HUES6 (cell line): ENCODE measurements at regions not wholly inside any gene's neighbourhood (a gene's known extent, or its start where the extent isn't known, plus 50 kb on each side); places are given as distances from the start of the nearest gene placed in this dataset.

ENCODE experiments used
- H3K27ac ChIP-seq: 2 replicates; pipeline ENCODE4 v1.7.0; 2013; ENCODE audit warnings: low read depth, mild to moderate bottlenecking, low read length, inconsistent platforms
- H3K27me3 ChIP-seq: 2 replicates; pipeline ENCODE4 v1.6.1; 2013; ENCODE audit warnings: low read length; ENCODE audit not compliant: control insufficient read depth, insufficient read depth
- H3K36me3 ChIP-seq: 2 replicates; pipeline ENCODE4 v1.6.1; 2013; ENCODE audit warnings: low read length; ENCODE audit not compliant: control insufficient read depth, insufficient read depth
- H3K4me1 ChIP-seq: 2 replicates; pipeline ENCODE4 v1.6.1; 2013; ENCODE audit warnings: low read length; ENCODE audit not compliant: control insufficient read depth, insufficient read depth
- H3K4me3 ChIP-seq: 2 replicates; pipeline ENCODE4 v1.5.1; 2013; ENCODE audit warnings: low read depth, low read length
- H3K9ac ChIP-seq: one replicate; pipeline ENCODE4 v1.6.1; 2013; ENCODE audit warnings: mild to moderate bottlenecking, low read length
- H3K9me3 ChIP-seq: 2 replicates; pipeline ENCODE4 v1.6.1; 2013; ENCODE audit warnings: low read depth, low read length; ENCODE audit not compliant: control insufficient read depth, insufficient read depth

DNA sequence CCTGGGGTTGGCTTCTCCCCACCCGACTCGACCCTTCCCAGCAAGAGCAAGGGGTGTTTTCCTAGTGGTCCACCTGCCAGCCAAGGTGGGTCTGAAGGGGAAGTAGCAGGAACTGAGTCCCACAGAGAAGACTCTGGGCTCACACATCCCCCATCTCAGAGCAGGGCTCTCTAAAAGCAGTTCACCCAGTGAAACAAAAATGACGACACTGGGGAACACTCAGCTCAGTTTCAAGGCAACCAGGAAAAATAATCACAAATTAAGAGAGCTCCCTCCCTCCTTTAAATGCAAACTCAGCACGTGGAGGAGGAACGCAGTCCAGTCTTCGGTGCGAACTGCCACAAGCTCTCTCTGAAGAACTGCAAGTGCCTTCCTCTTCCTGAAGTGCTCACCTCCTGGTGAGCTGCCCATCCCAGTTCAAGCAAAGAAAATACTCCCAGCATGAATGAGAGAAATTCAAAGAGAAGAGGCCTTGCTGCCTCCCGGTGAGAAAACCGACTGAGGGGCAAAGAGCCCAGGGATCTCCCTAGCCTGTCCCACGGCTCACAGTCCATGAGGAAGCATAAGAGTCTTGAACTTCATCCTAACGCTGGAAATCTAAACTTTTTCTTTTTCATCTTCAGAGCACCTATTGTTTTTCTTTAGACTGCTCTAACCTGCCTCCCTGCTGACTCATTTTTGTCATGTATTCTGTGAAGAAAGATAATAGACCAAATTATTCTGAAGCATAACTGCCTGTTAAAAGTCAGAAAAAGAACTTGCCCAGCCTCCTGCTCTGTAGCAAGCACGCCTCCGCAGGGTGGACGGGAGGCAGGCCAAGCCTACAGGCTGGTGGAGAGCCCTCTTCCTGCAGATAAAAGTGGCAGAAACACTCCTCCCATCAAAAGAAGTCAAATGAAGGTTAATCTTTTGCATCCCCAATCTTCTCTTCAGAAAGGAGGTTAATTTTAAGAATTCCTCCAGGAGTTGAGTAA lies 281.4 kb downstream of the HHIPL2 start:
- no peaks in the 10 kb centered on the region for H3K36me3 ChIP-seq
- no peak overlapping the region for H3K9ac ChIP-seq

DNA sequence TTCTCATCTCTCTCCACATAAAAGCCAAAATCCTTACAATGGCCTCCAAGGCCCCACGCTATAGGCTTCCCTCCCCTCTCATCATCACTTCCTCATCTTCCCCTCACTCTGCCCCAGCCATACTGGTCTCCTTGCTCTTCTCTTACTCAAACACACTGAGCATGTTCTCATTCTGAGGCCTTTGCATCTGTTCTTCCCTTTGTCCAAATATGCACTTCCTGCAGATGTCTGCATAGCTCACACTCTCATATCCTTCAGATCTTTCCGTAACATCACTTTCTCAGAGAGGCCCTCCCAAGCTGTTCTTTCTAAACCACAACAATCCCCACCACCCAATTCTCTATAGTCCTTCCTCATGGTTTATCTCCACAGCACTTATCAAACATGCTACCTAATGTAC lies 284.1 kb downstream of the HHIPL2 start:
- Histone ChIP-seq H3K27ac (no peak overlapping the region), H3K9me3 (no peaks in the 10 kb centered on the region), H3K4me1 (peaks cover 21% of the 10 kb centered on the region), H3K36me3 (no peaks in the 10 kb centered on the region), H3K27me3 (no peaks in the 10 kb centered on the region), H3K4me3 (no peak overlapping the region), H3K9ac (no peak overlapping the region)

More for the DNA sequence above, 281.4 kb downstream of the HHIPL2 start:
- Histone ChIP-seq H3K9me3 (no peaks in the 10 kb centered on the region), H3K27me3 (no peaks in the 10 kb centered on the region), H3K4me1 (peaks cover 21% of the 10 kb centered on the region), H3K27ac (no peak overlapping the region), H3K4me3 (no peak overlapping the region; the same call in 1 of the 2 replicates)

DNA sequence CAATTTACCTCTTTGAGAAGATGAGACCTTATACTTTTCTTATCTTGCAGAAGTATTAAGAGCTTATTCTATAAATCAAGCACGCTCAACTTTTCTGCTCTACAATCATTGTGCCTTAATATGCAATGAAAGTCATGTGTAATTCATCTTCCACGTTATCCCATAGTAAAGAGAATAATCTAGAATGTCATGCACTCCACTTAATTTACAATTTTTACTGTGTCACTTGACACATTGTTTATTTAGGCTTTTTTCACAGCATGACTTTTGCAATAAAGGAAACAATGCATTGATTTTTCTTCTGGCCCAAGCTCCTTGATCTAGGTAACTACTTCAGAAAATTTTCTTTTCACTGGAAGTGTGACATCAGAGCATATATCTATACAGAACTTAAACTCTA lies 290.9 kb downstream of the HHIPL2 start:
- Histone ChIP-seq H3K27ac (no peak overlapping the region), H3K9me3 (peaks cover 6% of the 10 kb centered on the region; the same call in 1 of the 2 replicates), H3K27me3 (no peaks in the 10 kb centered on the region), H3K4me1 (peaks cover 7% of the 10 kb centered on the region), H3K4me3 (no peak overlapping the region), H3K9ac (no peak overlapping the region), H3K36me3 (no peaks in the 10 kb centered on the region)

- no peak overlapping the region for H3K9ac ChIP-seq
- H3K27ac ChIP-seq, result no peak overlapping the region
- H3K4me3 ChIP-seq, result no peak overlapping the region
- H3K36me3 ChIP-seq, result no peaks in the 10 kb centered on the region
- peaks cover 7% of the 10 kb centered on the region for H3K4me1 ChIP-seq
- H3K9me3 ChIP-seq, result peaks cover 6% of the 10 kb centered on the region; the same call in 1 of the 2 replicates
- no peaks in the 10 kb centered on the region for H3K27me3 ChIP-seq
Observed at GRCh38 chr1:222256058-222256457, 291.8 kb downstream of the HHIPL2 start.

DNA sequence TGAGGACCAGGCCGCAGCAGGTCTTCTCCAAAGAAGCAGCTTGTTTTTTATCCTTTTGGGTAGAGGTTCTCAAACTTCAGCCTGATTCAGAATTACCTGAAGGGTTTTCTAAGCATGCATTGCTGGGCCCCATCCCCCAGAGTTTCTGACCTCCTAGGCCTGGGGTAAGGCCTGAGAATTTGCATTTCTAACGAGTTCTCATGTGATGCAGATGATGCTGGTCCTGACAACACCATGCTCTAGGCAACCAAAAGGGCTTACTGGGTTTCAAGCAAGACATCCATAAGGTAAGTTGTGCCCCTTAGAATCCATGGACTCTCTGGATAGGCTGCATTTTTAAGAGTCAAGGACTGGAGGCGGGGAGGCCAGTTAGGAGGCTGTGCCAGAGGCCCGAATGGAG lies 295.1 kb downstream of the HHIPL2 start:
- no peak overlapping the region for H3K9ac ChIP-seq
- peaks cover 6% of the 10 kb centered on the region; the same call in 1 of the 2 replicates for H3K9me3 ChIP-seq
- no peaks in the 10 kb centered on the region for H3K27me3 ChIP-seq
- H3K27ac ChIP-seq, result no peak overlapping the region
- H3K36me3 ChIP-seq, result no peaks in the 10 kb centered on the region
- no peak overlapping the region for H3K4me3 ChIP-seq
- H3K4me1 ChIP-seq, result peaks cover 11% of the 10 kb centered on the region

- Histone ChIP-seq H3K4me1 (peaks cover 20% of the 10 kb centered on the region), H3K9me3 (peaks cover 6% of the 10 kb centered on the region; the same call in 1 of the 2 replicates), H3K4me3 (no peak overlapping the region), H3K9ac (no peak overlapping the region), H3K27me3 (no peaks in the 10 kb centered on the region), H3K36me3 (no peaks in the 10 kb centered on the region), H3K27ac (no peak overlapping the region)
Observed at GRCh38 chr1:222251847-222252246, 296.1 kb downstream of the HHIPL2 start.

DNA sequence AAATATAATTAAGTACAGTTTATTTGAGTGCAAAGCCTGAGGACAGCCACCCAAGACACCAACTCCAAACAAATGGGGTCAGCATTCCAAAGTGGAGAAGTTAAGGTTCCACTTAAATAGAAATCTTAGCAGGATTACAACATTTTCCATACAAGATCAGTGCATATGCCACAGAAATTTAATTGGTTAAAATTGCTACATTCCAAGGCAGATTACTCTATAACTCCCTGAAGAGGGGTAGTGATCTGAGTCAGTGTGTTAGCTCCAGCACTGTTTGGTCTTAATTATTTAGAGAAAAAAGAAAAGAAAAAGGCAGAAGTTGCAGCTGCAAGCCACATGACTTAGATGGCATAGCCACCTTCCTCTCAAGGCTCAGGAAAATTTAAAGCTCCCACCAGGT lies 297.5 kb downstream of the HHIPL2 start:
- Histone ChIP-seq H3K36me3 (no peaks in the 10 kb centered on the region), H3K27me3 (no peaks in the 10 kb centered on the region)

DNA sequence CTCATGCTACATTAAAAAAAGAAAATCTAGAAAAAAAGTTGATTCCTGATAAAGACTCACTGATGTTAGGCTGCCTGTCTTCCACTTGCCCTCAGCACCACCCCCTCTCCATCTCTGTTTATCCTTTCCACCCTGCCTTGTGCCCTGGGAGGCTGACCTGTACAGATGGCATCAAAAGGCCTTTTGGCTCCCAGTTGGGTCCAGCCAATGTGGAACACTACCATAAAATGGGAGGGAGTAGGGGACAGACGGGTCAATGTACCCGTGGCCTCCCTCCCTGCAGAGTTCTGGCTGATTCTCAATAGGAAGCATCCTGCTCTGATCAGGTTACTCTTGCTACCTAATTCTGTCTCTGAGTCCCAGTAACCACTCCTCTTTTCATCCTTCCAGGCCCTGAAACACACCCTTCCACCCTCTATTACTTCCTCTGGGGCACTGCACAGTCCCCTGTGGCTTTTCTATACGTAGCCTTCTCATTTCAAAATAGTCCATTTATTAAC lies 300.0 kb downstream of the HHIPL2 start:
- no peak overlapping the region for H3K9ac ChIP-seq
- H3K27ac ChIP-seq, result no peak overlapping the region
- H3K9me3 ChIP-seq, result no peaks in the 10 kb centered on the region
- H3K27me3 ChIP-seq, result no peaks in the 10 kb centered on the region
- no peaks in the 10 kb centered on the region for H3K36me3 ChIP-seq
- no peak overlapping the region for H3K4me3 ChIP-seq
- peaks cover 25% of the 10 kb centered on the region for H3K4me1 ChIP-seq

More for the DNA sequence above, 297.5 kb downstream of the HHIPL2 start:
- H3K4me3 ChIP-seq, result no peak overlapping the region
- H3K4me1 ChIP-seq, result peaks cover 26% of the 10 kb centered on the region
- H3K9me3 ChIP-seq, result peaks cover 6% of the 10 kb centered on the region; the same call in 1 of the 2 replicates
- no peak overlapping the region for H3K27ac ChIP-seq
- no peak overlapping the region for H3K9ac ChIP-seq

GRCh38 chr1:222247081-222247480 lies 300.8 kb downstream of the HHIPL2 start:
- H3K4me3 ChIP-seq, result no peak overlapping the region
- no peak overlapping the region for H3K9ac ChIP-seq
- H3K4me1 ChIP-seq, result peaks cover 21% of the 10 kb centered on the region
- H3K9me3 ChIP-seq, result no peaks in the 10 kb centered on the region
- H3K36me3 ChIP-seq, result no peaks in the 10 kb centered on the region
- no peaks in the 10 kb centered on the region for H3K27me3 ChIP-seq
- H3K27ac ChIP-seq, result no peak overlapping the region

- Histone ChIP-seq H3K36me3 (no peaks in the 10 kb centered on the region), H3K27ac (no peak overlapping the region), H3K4me1 (peaks cover 36% of the 10 kb centered on the region), H3K4me3 (no peak overlapping the region), H3K27me3 (no peaks in the 10 kb centered on the region), H3K9ac (no peak overlapping the region), H3K9me3 (no peaks in the 10 kb centered on the region)
Observed at GRCh38 chr1:222243902-222244301, 304.0 kb downstream of the HHIPL2 start.

DNA sequence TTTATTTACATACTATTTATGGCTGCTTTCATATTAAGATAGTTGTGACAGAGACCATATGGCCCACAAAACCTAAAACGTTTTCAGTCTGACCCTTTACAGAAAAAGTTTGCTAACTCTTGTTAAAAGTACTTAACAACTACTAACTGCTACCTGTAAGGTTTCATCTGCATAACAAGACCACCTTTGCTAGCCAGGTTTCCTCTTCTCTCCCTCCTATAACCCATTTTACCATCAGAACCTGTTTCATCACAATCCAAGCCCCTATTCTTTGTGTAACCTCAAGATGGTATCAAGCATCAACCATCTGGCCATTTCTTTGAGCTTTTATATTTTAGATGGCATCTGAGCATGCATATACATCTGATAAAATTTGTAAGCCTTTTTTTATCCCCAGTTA lies 305.4 kb downstream of the HHIPL2 start:
- no peaks in the 10 kb centered on the region for H3K27me3 ChIP-seq
- no peak overlapping the region for H3K9ac ChIP-seq
- no peaks in the 10 kb centered on the region for H3K36me3 ChIP-seq
- H3K4me1 ChIP-seq, result peaks cover 30% of the 10 kb centered on the region
- no peak overlapping the region for H3K4me3 ChIP-seq
- H3K9me3 ChIP-seq, result no peaks in the 10 kb centered on the region
- H3K27ac ChIP-seq, result no peak overlapping the region; the same call in 1 of the 2 replicates
